A673 (cell line): ENCODE measurements at regions not wholly inside any gene's neighbourhood (a gene's known extent, or its start where the extent isn't known, plus 50 kb on each side); places are given as distances from the start of the nearest gene placed in this dataset.

ENCODE experiments used
- BruUV-seq: library from RNA; stranded (reverse); fragments of 400-500 nt; replicated peaks from 2 replicates; lab custom pipeline; 2021; lab: Mats Ljungman, UMichigan
- CTCF ChIA-PET: fragments of 300-600 bp; sonication (Branson Sonifier 250); formaldehyde crosslinking; loops from one replicate; lab custom pipeline; 2022; ENCODE audit warnings: antibody characterized with exemption; lab: Charles Lee
- POLR2A ChIA-PET: fragments of 300-600 bp; sonication (Branson Sonifier 250); formaldehyde crosslinking; loops from one replicate; lab custom pipeline; 2022; ENCODE audit warnings: antibody characterized with exemption; ENCODE audit not compliant: low non-redundant PET; lab: Charles Lee
- DNase-seq: peaks from one replicate; pipeline ENCODE4 v3.0.0-alpha.2; 2015; ENCODE audit warnings: low spot score
- H3K27ac ChIP-seq: fragments of 200-600 bp; sonication (generic); 2 replicates; pipeline ENCODE4 v1.5.1; 2016; ENCODE audit warnings: mixed run types, low read depth, mild to moderate bottlenecking, mixed read lengths, antibody characterized with exemption, low read length; ENCODE audit not compliant: poor library complexity, severe bottlenecking
- H3K27me3 ChIP-seq: fragments of 200-600 bp; sonication (generic); replicated peaks from 2 replicates; pipeline ENCODE4 v1.6.1; 2017; ENCODE audit warnings: mixed run types, low read depth, mild to moderate bottlenecking, mixed read lengths, antibody characterized with exemption, low read length; ENCODE audit not compliant: insufficient read depth, poor library complexity
- H3K36me3 ChIP-seq: fragments of 200-600 bp; sonication (generic); 2 replicates; pipeline ENCODE4 v1.6.1; 2016; ENCODE audit warnings: mixed run types, mild to moderate bottlenecking, mixed read lengths, antibody characterized with exemption, low read length; ENCODE audit not compliant: insufficient read depth, poor library complexity, severe bottlenecking
- H3K4me1 ChIP-seq: fragments of 200-600 bp; sonication (generic); 2 replicates; pipeline ENCODE4 v1.6.1; 2017; ENCODE audit warnings: mixed run types, mild to moderate bottlenecking, mixed read lengths, antibody characterized with exemption, low read length; ENCODE audit not compliant: insufficient read depth, poor library complexity, severe bottlenecking
- H3K4me3 ChIP-seq: fragments of 200-600 bp; sonication (generic); 2 replicates; pipeline ENCODE4 v1.5.1; 2016; ENCODE audit warnings: low read depth, mixed run types, mild to moderate bottlenecking, mixed read lengths, low read length; ENCODE audit not compliant: poor library complexity, severe bottlenecking
- H3K9me3 ChIP-seq: fragments of 200-600 bp; sonication (generic); 2 replicates; pipeline ENCODE4 v1.6.1; 2016; ENCODE audit warnings: mixed run types, low read depth, mild to moderate bottlenecking, mixed read lengths, antibody characterized with exemption, low read length; ENCODE audit not compliant: poor library complexity, severe bottlenecking
- CTCF ChIP-seq: fragments of 300-800, 200-600 bp; sonication (generic); conservative IDR thresholded peaks from 2 replicates; pipeline ENCODE4 v1.5.1; 2017; ENCODE audit warnings: low read depth, mild to moderate bottlenecking, antibody characterized with exemption, low read length, moderate library complexity, mixed read lengths
- EZH2 ChIP-seq: fragments of 200-600 bp; sonication (generic); IDR thresholded peaks from 2 replicates; pipeline ENCODE4 v1.6.1; 2017; ENCODE audit warnings: borderline replicate concordance, low read depth, mild to moderate bottlenecking, mixed read lengths, antibody characterized with exemption, low read length; ENCODE audit not compliant: poor library complexity, severe bottlenecking
- intact Hi-C: fragments of 100-400 bp; cut with micrococcal nuclease; formaldehyde crosslinking; loops from one replicate; pipeline ENCODE4 v1.10.0; 2022; ENCODE audit not compliant: unreplicated experiment

- H3K4me3 ChIP-seq: no peak overlapping the region
- no peaks in the 10 kb centered on the region for H3K9me3 ChIP-seq
- POLR2A ChIA-PET: no interaction called here
- no peak for DNase-seq
- CTCF ChIA-PET: no interaction called here
- intact Hi-C loops: no loop called here
- no peaks in the 10 kb centered on the region for H3K27me3 ChIP-seq
- H3K36me3 ChIP-seq: no peaks in the 10 kb centered on the region
- no peaks in the 10 kb centered on the region for H3K4me1 ChIP-seq
- BruUV-seq: no TSS peak
- TF ChIP-seq EZH2 (no peak), CTCF (no peak)
- no peak overlapping the region for H3K27ac ChIP-seq
These were observed 316.5 kb upstream of the CELF2 start for GRCh38 chr10:10701084-10701611.

- Histone ChIP-seq H3K27ac (no peak overlapping the region), H3K36me3 (no peaks in the 10 kb centered on the region), H3K9me3 (no peaks in the 10 kb centered on the region), H3K4me3 (no peak overlapping the region), H3K4me1 (no peaks in the 10 kb centered on the region), H3K27me3 (no peaks in the 10 kb centered on the region)
- POLR2A ChIA-PET: no interaction called here
- TF ChIP-seq EZH2: no peak
- TF ChIP-seq CTCF: no peak
- intact Hi-C loops: no loop called here
- no peak for DNase-seq
- no TSS peak for BruUV-seq
- CTCF ChIA-PET: no interaction called here
These were observed 315.5 kb upstream of the CELF2 start for GRCh38 chr10:10702211-10702610.

- Histone ChIP-seq H3K4me3 (no peak overlapping the region), H3K27me3 (no peaks in the 10 kb centered on the region), H3K4me1 (no peaks in the 10 kb centered on the region), H3K9me3 (no peaks in the 10 kb centered on the region), H3K36me3 (no peaks in the 10 kb centered on the region), H3K27ac (no peak overlapping the region)
- ChIA-PET POLR2A (no interaction called here), CTCF (no interaction called here)
- no peak for DNase-seq
- intact Hi-C loops: no loop called here
- TF ChIP-seq EZH2 (no peak), CTCF (no peak)
- no TSS peak for BruUV-seq
These were observed 314.3 kb upstream of the CELF2 start for GRCh38 chr10:10703382-10703781.
